ENCODE measurements at regions not wholly inside any gene's neighbourhood (a gene's known extent, or its start where the extent isn't known, plus 50 kb on each side); places are given as distances from the start of the nearest gene placed in this dataset.

DNA sequence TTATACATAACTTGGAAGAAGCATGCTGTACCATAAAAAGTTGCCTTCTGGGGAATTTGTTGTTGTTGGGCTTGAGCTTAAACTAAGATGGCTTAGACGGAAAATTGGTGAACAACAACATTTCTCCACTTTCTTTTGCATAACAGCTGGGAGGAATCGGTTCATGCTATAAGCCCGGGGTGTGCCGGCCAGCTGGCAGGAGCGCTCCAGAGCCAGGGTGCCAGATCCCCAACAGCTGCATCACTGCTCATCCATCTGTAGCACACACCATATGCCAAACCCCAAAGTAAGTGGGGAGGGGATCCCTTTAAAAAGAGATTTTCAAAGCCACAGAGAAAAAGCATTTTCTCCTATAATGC, 419.5 kb upstream of the ARGLU1 start:
- H3K27ac ChIP-seq, result no peak overlapping the region

GRCh38 chr13:106986687-106987426, 418.9 kb upstream of the ARGLU1 start:
- 90 to 91% methylated on average over 10 of the region's 10 CpGs for WGBS, 2 donors
- DNase-seq, result no peak
- no peak for TF ChIP-seq CTCF (IDR thresholded peaks at IDR 0.05)
- no peak for TF ChIP-seq POLR2A (IDR thresholded peaks at IDR 0.05)
- no peaks in the 10 kb centered on the region for H3K4me1 ChIP-seq
- no peaks in the 10 kb centered on the region for H3K27me3 ChIP-seq
- H3K4me3 ChIP-seq (replicated peaks in 1 of 3), result no peak overlapping the region
- no peaks in the 10 kb centered on the region for H3K36me3 ChIP-seq
- intact Hi-C loops (cut with DNase I), result no loop called here
- no peaks in the 10 kb centered on the region for H3K9me3 ChIP-seq
- no peak overlapping the region for H3K27ac ChIP-seq

More for the DNA sequence above, 419.5 kb upstream of the ARGLU1 start:
- TF ChIP-seq CTCF (IDR thresholded peaks at IDR 0.05) (no peak), POLR2A (IDR thresholded peaks at IDR 0.05) (no peak)
- intact Hi-C loops (cut with DNase I), result no loop called here
- Histone ChIP-seq H3K4me1 (no peaks in the 10 kb centered on the region), H3K27me3 (no peaks in the 10 kb centered on the region), H3K4me3 (replicated peaks in 1 of 3) (no peak overlapping the region), H3K36me3 (no peaks in the 10 kb centered on the region), H3K9me3 (no peaks in the 10 kb centered on the region)
- WGBS, 2 donors, result 91 to 93% methylated on average over 5 of the region's 5 CpGs
- no peak for DNase-seq

GRCh38 chr13:106986033-106986484, 418.1 kb upstream of the ARGLU1 start:
- DNase-seq, result no peak
- Histone ChIP-seq H3K4me1 (no peaks in the 10 kb centered on the region), H3K27me3 (no peaks in the 10 kb centered on the region), H3K4me3 (replicated peaks in 1 of 3) (no peak overlapping the region), H3K27ac (no peak overlapping the region), H3K9me3 (no peaks in the 10 kb centered on the region), H3K36me3 (no peaks in the 10 kb centered on the region)
- TF ChIP-seq CTCF (IDR thresholded peaks at IDR 0.05) (no peak), POLR2A (IDR thresholded peaks at IDR 0.05) (no peak)
- intact Hi-C loops (cut with DNase I), result no loop called here
- WGBS, 2 donors, result 74 to 91% methylated on average over 7 of the region's 7 CpGs

GRCh38 chr13:106985481-106985880, 417.5 kb upstream of the ARGLU1 start:
- 94 to 95% methylated on average over 3 of the region's 3 CpGs for WGBS, 2 donors
- no peaks in the 10 kb centered on the region for H3K27me3 ChIP-seq
- H3K36me3 ChIP-seq, result no peaks in the 10 kb centered on the region
- intact Hi-C loops (cut with DNase I), result no loop called here
- DNase-seq, result no peak
- H3K4me1 ChIP-seq, result no peaks in the 10 kb centered on the region
- H3K4me3 ChIP-seq (replicated peaks in 1 of 3), result no peak overlapping the region
- TF ChIP-seq CTCF (IDR thresholded peaks at IDR 0.05) (no peak), POLR2A (IDR thresholded peaks at IDR 0.05) (no peak)
- no peak overlapping the region for H3K27ac ChIP-seq
- H3K9me3 ChIP-seq, result no peaks in the 10 kb centered on the region

DNA sequence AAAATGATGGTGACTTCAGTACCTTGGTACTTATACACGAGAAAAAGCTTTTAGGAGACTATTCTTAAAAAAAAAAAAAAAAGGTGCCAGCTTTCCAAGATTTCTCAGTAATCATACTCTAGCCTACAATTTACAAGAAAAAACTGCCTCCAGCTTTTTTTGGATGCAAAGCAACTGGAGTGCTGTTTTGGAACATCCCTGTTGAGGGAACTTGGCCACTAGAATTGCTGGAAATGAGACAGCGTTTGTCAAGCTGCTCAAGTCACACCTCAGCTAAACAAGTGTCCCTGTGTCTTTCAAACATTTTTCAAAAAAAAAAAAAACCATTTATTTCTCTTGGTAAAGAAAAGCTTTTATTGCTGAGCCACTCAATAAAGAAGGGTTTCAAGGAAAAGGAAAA, 413.1 kb upstream of the ARGLU1 start:
- DNase-seq, result no peak
- Histone ChIP-seq H3K36me3 (no peaks in the 10 kb centered on the region), H3K9me3 (no peaks in the 10 kb centered on the region), H3K27ac (no peak overlapping the region), H3K4me1 (no peaks in the 10 kb centered on the region), H3K27me3 (no peaks in the 10 kb centered on the region), H3K4me3 (replicated peaks in 1 of 3) (no peak overlapping the region)
- no peak for TF ChIP-seq CTCF (IDR thresholded peaks at IDR 0.05)
- intact Hi-C loops (cut with DNase I), result no loop called here
- WGBS, 2 donors, result 64 to 68% methylated on average over 2 of the region's 2 CpGs

Data from thyroid gland (tissue), 4 donors.